ENCODE measurements at regions not wholly inside any gene's neighbourhood (a gene's known extent, or its start where the extent isn't known, plus 50 kb on each side); places are given as distances from the start of the nearest gene placed in this dataset.

DNA sequence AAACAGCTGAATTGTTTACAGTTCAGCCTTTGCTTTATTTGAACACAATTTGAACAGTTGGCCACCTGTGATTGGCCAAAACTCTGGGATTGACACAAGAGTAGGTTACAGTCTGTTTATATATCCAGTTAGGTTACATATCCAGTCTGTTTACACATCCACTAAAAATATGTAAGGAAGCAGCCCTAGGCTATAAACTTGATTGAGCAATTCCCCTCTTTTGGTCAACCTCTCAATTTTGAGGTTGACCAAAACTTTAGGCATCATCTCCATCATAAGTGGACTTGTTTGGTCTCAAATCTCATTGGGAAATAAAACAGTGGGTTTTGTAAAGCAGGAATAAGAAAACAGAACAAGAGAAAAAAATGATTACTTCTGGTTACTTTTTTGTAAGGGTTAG is 190.8 kb downstream of the SPATA18 start (continued):
- TF ChIP-seq, protein P1, sequence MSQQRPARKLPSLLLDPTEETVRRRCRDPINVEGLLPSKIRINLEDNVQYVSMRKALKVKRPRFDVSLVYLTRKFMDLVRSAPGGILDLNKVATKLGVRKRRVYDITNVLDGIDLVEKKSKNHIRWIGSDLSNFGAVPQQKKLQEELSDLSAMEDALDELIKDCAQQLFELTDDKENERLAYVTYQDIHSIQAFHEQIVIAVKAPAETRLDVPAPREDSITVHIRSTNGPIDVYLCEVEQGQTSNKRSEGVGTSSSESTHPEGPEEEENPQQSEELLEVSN (IDR thresholded peaks at IDR 0.05; ENCODE audit: borderline replicate concordance in 1 of 2, extremely low read depth in 1 of 2, insufficient read depth in 1 of 2, insufficient read length in 1 of 2, low read depth in 1 of 2, low read length in 1 of 2, poor library complexity in 1 of 2, severe bottlenecking in 1 of 2): no peak
- TF ChIP-seq NFE2L1 (tag; IDR thresholded peaks at IDR 0.05; ENCODE audit: borderline replicate concordance, low read depth): no peak
- TF ChIP-seq, protein P2, sequence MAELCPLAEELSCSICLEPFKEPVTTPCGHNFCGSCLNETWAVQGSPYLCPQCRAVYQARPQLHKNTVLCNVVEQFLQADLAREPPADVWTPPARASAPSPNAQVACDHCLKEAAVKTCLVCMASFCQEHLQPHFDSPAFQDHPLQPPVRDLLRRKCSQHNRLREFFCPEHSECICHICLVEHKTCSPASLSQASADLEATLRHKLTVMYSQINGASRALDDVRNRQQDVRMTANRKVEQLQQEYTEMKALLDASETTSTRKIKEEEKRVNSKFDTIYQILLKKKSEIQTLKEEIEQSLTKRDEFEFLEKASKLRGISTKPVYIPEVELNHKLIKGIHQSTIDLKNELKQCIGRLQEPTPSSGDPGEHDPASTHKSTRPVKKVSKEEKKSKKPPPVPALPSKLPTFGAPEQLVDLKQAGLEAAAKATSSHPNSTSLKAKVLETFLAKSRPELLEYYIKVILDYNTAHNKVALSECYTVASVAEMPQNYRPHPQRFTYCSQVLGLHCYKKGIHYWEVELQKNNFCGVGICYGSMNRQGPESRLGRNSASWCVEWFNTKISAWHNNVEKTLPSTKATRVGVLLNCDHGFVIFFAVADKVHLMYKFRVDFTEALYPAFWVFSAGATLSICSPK (IDR thresholded peaks at IDR 0.05; ENCODE audit: borderline replicate concordance): no peak
- TF ChIP-seq BRD4 (IDR thresholded peaks at IDR 0.05): no peak

GRCh38 chr4:52243367-52243766 is 192.3 kb downstream of the SPATA18 start:
- ATAC-seq (no peak), FAIRE-seq (no peak), DNase-seq (ENCODE audit: extremely low read depth in 1 of 4, low spot score in 3 of 4) (no peak)
- TF ChIP-seq ZBTB26 (CRISPR knock-in tag; IDR thresholded peaks at IDR 0.05) (no peak), PHTF2 (CRISPR knock-in tag; IDR thresholded peaks at IDR 0.05) (no peak)
- H3K4me2 ChIP-seq (ENCODE audit: insufficient read depth, low read length): no peak overlapping the region
- no peaks in the 10 kb centered on the region for H3K9me1 ChIP-seq (ENCODE audit: control insufficient read depth, insufficient read depth, low read length)
- POLR2A ChIA-PET: no interaction called here
- CTCF ChIA-PET (ENCODE audit: low intra/inter-chr PET ratio): no interaction called here
- H4K20me1 ChIP-seq (replicated peaks; ENCODE audit: control insufficient read depth, insufficient read depth, low read length): no peaks in the 10 kb centered on the region
- H3K4me3 ChIP-seq: no peak overlapping the region
- H2AFZ ChIP-seq (ENCODE audit: low read depth, low read length): no peak overlapping the region
- H3K79me2 ChIP-seq (ENCODE audit: control insufficient read depth, insufficient read depth, low read length): no peaks in the 10 kb centered on the region
- no peaks in the 10 kb centered on the region for H3K4me1 ChIP-seq (replicated peaks in 1 of 2; ENCODE audit: control insufficient read depth in 2 of 2, insufficient read depth in 2 of 2, low read length in 2 of 2)
- no TSS peak for BruUV-seq (replicated peaks)
- H3K36me3 ChIP-seq (ENCODE audit: control insufficient read depth, insufficient read depth, low read length): no peaks in the 10 kb centered on the region
- in situ Hi-C loops (cut with MboI): no loop called here
- WGBS (ENCODE audit: insufficient coverage, low coverage, missing lambda C conversion rate): 3% methylated on average over 5 of the region's 5 CpGs
- H3K9ac ChIP-seq (ENCODE audit: insufficient read depth in 1 of 2, low read depth in 2 of 2, low read length in 2 of 2): no peak overlapping the region
- no peaks in the 10 kb centered on the region for H3K27me3 ChIP-seq (ENCODE audit: control insufficient read depth in 2 of 2, insufficient read depth in 2 of 2, low read length in 2 of 2)
- intact Hi-C loops (cut with micrococcal nuclease): no loop called here
- no peak overlapping the region for H3K27ac ChIP-seq (ENCODE audit: extremely low read depth, low read depth, low read length)
- H3K9me3 ChIP-seq (replicated peaks; ENCODE audit: control insufficient read depth, insufficient read depth, low read depth, low read length): no peaks in the 10 kb centered on the region
